BE2C (cell line): ENCODE measurements at regions not wholly inside any gene's neighbourhood (a gene's known extent, or its start where the extent isn't known, plus 50 kb on each side); places are given as distances from the start of the nearest gene placed in this dataset.

ENCODE experiments used
- DNase-seq: peaks from one replicate; pipeline ENCODE4 v3.0.0-alpha.2; 2020
- H3K27me3 ChIP-seq: fragments of 250-450 bp; sonication (Bioruptor Pico); 2 replicates; pipeline ENCODE4 v1.5.1; 2020; ENCODE audit warnings: mild to moderate bottlenecking
- H3K36me3 ChIP-seq: fragments of 250-450 bp; sonication (Bioruptor Pico); 2 replicates; pipeline ENCODE4 v1.5.1; 2020; ENCODE audit warnings: mild to moderate bottlenecking
- H3K4me1 ChIP-seq: fragments of 250-450 bp; sonication (Bioruptor Pico); 2 replicates; pipeline ENCODE4 v1.5.1; 2020
- H3K4me3 ChIP-seq: 2 replicates; pipeline ENCODE4 v1.5.1; 2011; ENCODE audit warnings: low read depth, low read length
- H3K9me3 ChIP-seq: fragments of 250-450 bp; sonication (Bioruptor Pico); 2 replicates; pipeline ENCODE4 v1.5.1; 2020
- CTCF ChIP-seq: IDR thresholded peaks from 2 replicates; pipeline ENCODE4 v1.5.1; 2012; ENCODE audit warnings: mild to moderate bottlenecking, low read depth, low read length

- Histone ChIP-seq H3K27me3 (no peaks in the 10 kb centered on the region), H3K9me3 (no peaks in the 10 kb centered on the region), H3K36me3 (no peaks in the 10 kb centered on the region), H3K4me1 (no peaks in the 10 kb centered on the region), H3K4me3 (no peak overlapping the region)
- TF ChIP-seq CTCF: no peak
- DNase-seq: no peak
Observed at GRCh38 chr6:170046791-170047626, 243.9 kb downstream of the DLL1 start.

GRCh38 chr6:170045981-170046667 lies 244.8 kb downstream of the DLL1 start:
- no peak for DNase-seq
- H3K4me1 ChIP-seq: no peaks in the 10 kb centered on the region
- TF ChIP-seq CTCF: no peak
- no peak overlapping the region for H3K4me3 ChIP-seq
- no peaks in the 10 kb centered on the region for H3K27me3 ChIP-seq
- no peaks in the 10 kb centered on the region for H3K9me3 ChIP-seq
- no peaks in the 10 kb centered on the region for H3K36me3 ChIP-seq

GRCh38 chr6:170045563-170045960 lies 245.3 kb downstream of the DLL1 start:
- H3K4me3 ChIP-seq: no peak overlapping the region
- DNase-seq: no peak
- H3K9me3 ChIP-seq: no peaks in the 10 kb centered on the region
- no peaks in the 10 kb centered on the region for H3K4me1 ChIP-seq
- no peaks in the 10 kb centered on the region for H3K27me3 ChIP-seq
- TF ChIP-seq CTCF: no peak
- H3K36me3 ChIP-seq: no peaks in the 10 kb centered on the region

- TF ChIP-seq CTCF: no peak
- H3K4me1 ChIP-seq: no peaks in the 10 kb centered on the region
- no peaks in the 10 kb centered on the region for H3K27me3 ChIP-seq
- no peaks in the 10 kb centered on the region for H3K9me3 ChIP-seq
- no peak for DNase-seq
- H3K36me3 ChIP-seq: no peaks in the 10 kb centered on the region
- H3K4me3 ChIP-seq: no peak overlapping the region
Observed at GRCh38 chr6:170044836-170045562, 245.9 kb downstream of the DLL1 start.

GRCh38 chr6:170043881-170044790 lies 246.7 kb downstream of the DLL1 start:
- Histone ChIP-seq H3K27me3 (no peaks in the 10 kb centered on the region), H3K4me3 (no peak overlapping the region), H3K4me1 (no peaks in the 10 kb centered on the region), H3K36me3 (no peaks in the 10 kb centered on the region), H3K9me3 (no peaks in the 10 kb centered on the region)
- TF ChIP-seq CTCF: no peak
- no peak for DNase-seq
